Spleen (tissue), 7 donors: ENCODE measurements at regions not wholly inside any gene's neighbourhood (a gene's known extent, or its start where the extent isn't known, plus 50 kb on each side); places are given as distances from the start of the nearest gene placed in this dataset.

Experiments
- CTCF ChIP-seq, 11 experiments: fragments of 200-600 bp in 7 of 11; fragments of 450-650 bp in 4 of 11; sonication (generic) in 4 of 11; IDR thresholded peaks in 8 of 11; conservative IDR thresholded peaks in 3 of 11; 1 replicate in 7 of 11; 2 replicates in 4 of 11; pipeline versions ENCODE4 v1.4.0 to v1.8.0; 2016 to 2021; ENCODE audit warnings: antibody characterized with exemption in 11 of 11, inconsistent platforms in 4 of 11, mild to moderate bottlenecking in 1 of 11
- POLR2AphosphoS5 ChIP-seq, 3 donors: sonication (generic); formaldehyde crosslinking; IDR thresholded peaks; one replicate each; pipeline ENCODE4 v1.5.1; 2017; ENCODE audit warnings: antibody characterized with exemption in 3 of 3
- donor health status: DM: no; HTN: no; CAD: no; lungs with moderate emphysema.
- donor health status: DM: no; HTN: no; CAD: no.
- donor health status: DM: no; HTN: no; CAD: no.

DNA sequence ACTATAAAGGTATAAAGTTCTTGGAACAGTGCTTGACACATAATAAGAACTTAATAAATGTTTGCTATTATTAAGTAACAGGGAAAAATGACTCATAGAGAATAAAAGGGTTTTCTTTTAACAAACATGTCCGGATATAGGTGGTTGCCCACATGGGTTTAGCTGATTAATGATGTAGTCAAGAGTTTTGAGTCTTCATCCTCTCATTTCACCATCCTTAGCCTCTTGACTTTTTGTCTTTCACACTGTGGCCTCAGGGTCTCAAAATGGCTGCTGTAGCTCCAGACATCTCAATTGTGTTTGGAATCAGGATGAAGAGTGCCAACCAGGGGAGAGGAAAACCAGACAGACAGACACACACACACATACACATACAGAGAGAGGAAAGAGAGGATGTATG, 97.9 kb downstream of the HSPH1 start:
- TF ChIP-seq CTCF (IDR thresholded peaks at IDR 0.05 in 8 of 11, conservative IDR thresholded peaks at IDR 0.05 in 3 of 11) (no peak), POLR2AphosphoS5 (IDR thresholded peaks at IDR 0.05) (no peak)
